Kidney (tissue), 13 donors: ENCODE measurements at regions not wholly inside any gene's neighbourhood (a gene's known extent, or its start where the extent isn't known, plus 50 kb on each side); places are given as distances from the start of the nearest gene placed in this dataset.

Experiments used
- DNase-seq, 5 donors: peaks; one replicate each; pipeline ENCODE4 v3.0.0-alpha.2; 2013 to 2020
- FAIRE-seq: peaks from 2 replicates; lab custom pipeline; 2012; peaks lifted over from hg19 to GRCh38; lab: Jason Lieb, UNC
- H3K27ac ChIP-seq, 2 donors: one replicate each; pipeline ENCODE4 v1.7.0; 2013; ENCODE audit warnings: low read depth in 2 of 2, low read length in 2 of 2, inconsistent platforms in 1 of 2
- H3K27me3 ChIP-seq: one replicate; pipeline ENCODE4 v1.7.1; 2013; ENCODE audit warnings: low read length, inconsistent platforms; ENCODE audit not compliant: control insufficient read depth, insufficient read depth
- H3K36me3 ChIP-seq, 3 donors: one replicate each; pipeline versions ENCODE4 v1.7.0 to v1.7.1; 2013; ENCODE audit warnings: low read length in 3 of 3, control low read depth in 1 of 3, inconsistent platforms in 1 of 3; ENCODE audit not compliant: insufficient read depth in 3 of 3, control insufficient read depth in 2 of 3
- H3K4me1 ChIP-seq, 3 donors: one replicate each; pipeline versions ENCODE4 v1.7.0 to v1.7.1; 2013; ENCODE audit warnings: low read length in 3 of 3, inconsistent platforms in 1 of 3, low read depth in 1 of 3; ENCODE audit not compliant: control insufficient read depth in 2 of 3, insufficient read depth in 2 of 3
- H3K4me3 ChIP-seq, 3 donors: one replicate each; pipeline versions ENCODE4 v1.7.0 to v1.8.1; 2013; ENCODE audit warnings: low read length in 3 of 3, control low read depth in 1 of 3, inconsistent platforms in 1 of 3
- H3K9ac ChIP-seq, 3 donors: one replicate each; pipeline versions ENCODE4 v1.7.0 to v1.7.1; 2013; ENCODE audit warnings: low read length in 3 of 3, control low read depth in 1 of 3, inconsistent platforms in 1 of 3
- H3K9me3 ChIP-seq, 3 donors: one replicate each; pipeline versions ENCODE4 v1.7.0 to v1.7.1; 2013; ENCODE audit warnings: low read length in 3 of 3, control low read depth in 1 of 3, inconsistent platforms in 1 of 3; ENCODE audit not compliant: control insufficient read depth in 2 of 3, insufficient read depth in 1 of 3
- intact Hi-C: fragments of 100-400 bp; cut with DNase I; formaldehyde crosslinking; loops from one replicate; pipeline ENCODE4 v1.11.1; 2022
- TF ChIP-seq, protein P1 (sequence below): IDR thresholded peaks from 3 replicates; pipeline ENCODE4 v1.5.1; 2012; ENCODE audit warnings: mild to moderate bottlenecking, moderate library complexity, borderline replicate concordance; ENCODE audit not compliant: insufficient read depth; ENCODE audit errors: extremely low read depth
- donor health status: control.
- donor health status: control.
- donor health status: control.
- donor health status: control.
- donor health status: control.
- donor health status: DM: yes; HTN: yes; CAD: no.
- donor health status: Normal renal cell carcinoma (clear cell type).

DNA sequence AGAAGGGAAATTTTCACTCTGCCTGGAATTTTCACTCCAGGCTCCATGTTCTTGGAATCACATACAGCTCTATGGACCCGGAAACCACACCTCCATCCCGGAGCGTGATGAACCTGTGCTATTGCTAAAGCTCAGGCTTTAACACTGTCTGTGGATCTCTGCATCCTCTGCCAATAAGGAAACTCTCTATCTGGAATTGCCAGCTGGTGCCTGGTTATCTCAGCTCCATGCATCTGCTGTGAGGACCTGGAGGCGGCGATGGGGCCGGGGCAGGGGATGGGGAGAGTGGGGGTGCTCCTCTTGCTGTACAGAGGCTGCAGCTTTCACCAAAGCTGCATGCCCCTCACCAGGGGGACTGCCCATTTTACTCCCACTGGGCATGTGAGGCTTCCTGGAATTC is 754.0 kb upstream of the SOX11 start:
- FAIRE-seq (no peak), DNase-seq (no peak)
- no peaks in the 10 kb centered on the region for H3K9me3 ChIP-seq
- no peaks in the 10 kb centered on the region for H3K27me3 ChIP-seq
- TF ChIP-seq, protein P1, sequence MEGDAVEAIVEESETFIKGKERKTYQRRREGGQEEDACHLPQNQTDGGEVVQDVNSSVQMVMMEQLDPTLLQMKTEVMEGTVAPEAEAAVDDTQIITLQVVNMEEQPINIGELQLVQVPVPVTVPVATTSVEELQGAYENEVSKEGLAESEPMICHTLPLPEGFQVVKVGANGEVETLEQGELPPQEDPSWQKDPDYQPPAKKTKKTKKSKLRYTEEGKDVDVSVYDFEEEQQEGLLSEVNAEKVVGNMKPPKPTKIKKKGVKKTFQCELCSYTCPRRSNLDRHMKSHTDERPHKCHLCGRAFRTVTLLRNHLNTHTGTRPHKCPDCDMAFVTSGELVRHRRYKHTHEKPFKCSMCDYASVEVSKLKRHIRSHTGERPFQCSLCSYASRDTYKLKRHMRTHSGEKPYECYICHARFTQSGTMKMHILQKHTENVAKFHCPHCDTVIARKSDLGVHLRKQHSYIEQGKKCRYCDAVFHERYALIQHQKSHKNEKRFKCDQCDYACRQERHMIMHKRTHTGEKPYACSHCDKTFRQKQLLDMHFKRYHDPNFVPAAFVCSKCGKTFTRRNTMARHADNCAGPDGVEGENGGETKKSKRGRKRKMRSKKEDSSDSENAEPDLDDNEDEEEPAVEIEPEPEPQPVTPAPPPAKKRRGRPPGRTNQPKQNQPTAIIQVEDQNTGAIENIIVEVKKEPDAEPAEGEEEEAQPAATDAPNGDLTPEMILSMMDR: no peak
- intact Hi-C loops: no loop called here
- H3K4me1 ChIP-seq: no peaks in the 10 kb centered on the region
- no peak overlapping the region for H3K9ac ChIP-seq
- no peaks in the 10 kb centered on the region for H3K36me3 ChIP-seq
- H3K4me3 ChIP-seq: no peak overlapping the region
- no peak overlapping the region for H3K27ac ChIP-seq

DNA sequence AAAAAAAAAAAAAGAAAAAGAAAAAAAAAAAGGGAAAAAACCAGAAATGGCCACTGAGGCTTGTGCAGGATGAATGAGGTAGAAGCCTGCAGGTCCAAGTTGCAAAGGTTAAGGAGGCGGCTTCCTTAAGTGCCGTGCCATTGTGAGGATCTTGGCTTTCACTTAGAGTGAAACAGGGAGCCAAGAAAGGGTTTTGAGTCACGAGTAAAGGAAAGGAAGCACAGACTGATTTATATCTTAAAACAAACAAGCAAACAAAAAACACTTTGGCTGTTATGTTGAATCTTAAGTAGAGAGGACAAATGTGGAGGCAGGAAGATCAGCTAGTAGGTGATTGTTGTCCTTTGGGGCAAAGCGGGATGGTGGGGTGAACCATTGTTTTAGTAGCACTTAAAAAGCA is 749.7 kb upstream of the SOX11 start:
- H3K4me1 ChIP-seq: no peaks in the 10 kb centered on the region
- no peaks in the 10 kb centered on the region for H3K36me3 ChIP-seq
- no peak for FAIRE-seq
- no peak overlapping the region for H3K9ac ChIP-seq
- H3K27ac ChIP-seq: no peak overlapping the region
- DNase-seq: peak in 1 of 5 donors; percentile 24
- no peak overlapping the region for H3K4me3 ChIP-seq
- TF ChIP-seq, protein P1: no peak
- no peaks in the 10 kb centered on the region for H3K27me3 ChIP-seq
- intact Hi-C loops: no loop called here
- no peaks in the 10 kb centered on the region for H3K9me3 ChIP-seq

DNA sequence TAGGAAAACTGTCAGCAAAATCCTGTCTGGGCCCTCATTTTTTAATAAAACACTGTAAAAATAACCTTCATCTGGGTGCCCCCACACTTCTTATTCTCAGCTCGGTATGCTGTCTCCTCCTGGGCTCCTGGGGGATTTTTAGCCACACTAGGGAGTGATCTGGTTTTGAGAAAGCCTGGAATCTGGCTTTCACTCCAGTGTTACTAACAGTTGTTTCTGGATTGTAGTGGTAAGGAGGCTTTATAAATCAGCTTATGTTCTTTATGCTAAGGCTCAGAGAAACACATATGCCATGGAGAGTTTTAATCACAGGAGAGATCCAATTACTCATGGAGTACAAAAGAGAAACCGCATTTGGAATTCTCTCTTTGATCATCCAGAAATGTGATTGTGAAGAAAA is 744.3 kb upstream of the SOX11 start:
- TF ChIP-seq, protein P1: no peak

DNA sequence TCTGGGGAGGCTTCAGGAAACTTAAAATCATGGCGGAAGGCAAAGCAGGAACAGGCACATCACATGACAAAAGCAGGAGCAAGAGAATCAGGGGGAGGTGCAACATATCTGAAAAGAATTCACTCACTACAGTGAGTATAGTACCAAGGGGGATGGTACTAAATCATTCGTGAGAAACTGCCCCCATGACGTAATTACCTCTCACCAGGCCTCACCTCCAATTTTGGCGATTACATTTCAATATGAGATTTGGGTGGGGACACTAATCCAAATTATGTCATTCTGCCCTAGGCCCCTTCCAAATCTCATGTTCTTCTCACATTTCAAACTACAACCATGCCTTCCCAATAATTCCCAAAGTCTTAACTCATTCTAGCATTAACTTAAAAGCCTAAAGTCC is 740.8 kb upstream of the SOX11 start:
- Histone ChIP-seq H3K36me3 (no peaks in the 10 kb centered on the region), H3K4me3 (no peak overlapping the region), H3K9me3 (no peaks in the 10 kb centered on the region), H3K9ac (no peak overlapping the region), H3K27ac (no peak overlapping the region), H3K27me3 (no peaks in the 10 kb centered on the region), H3K4me1 (no peaks in the 10 kb centered on the region)
- no peak for FAIRE-seq
- intact Hi-C loops: no loop called here
- TF ChIP-seq, protein P1: no peak
- no peak for DNase-seq

More for the DNA sequence above, 744.3 kb upstream of the SOX11 start:
- Histone ChIP-seq H3K4me1 (no peaks in the 10 kb centered on the region), H3K27me3 (no peaks in the 10 kb centered on the region), H3K9me3 (no peaks in the 10 kb centered on the region), H3K4me3 (no peak overlapping the region), H3K36me3 (no peaks in the 10 kb centered on the region), H3K9ac (no peak overlapping the region), H3K27ac (no peak overlapping the region)
- intact Hi-C loops: no loop called here
- FAIRE-seq (no peak), DNase-seq (no peak)
